WERI-Rb-1 (cell line): ENCODE measurements at regions not wholly inside any gene's neighbourhood (a gene's known extent, or its start where the extent isn't known, plus 50 kb on each side); places are given as distances from the start of the nearest gene placed in this dataset.

Source experiments
- DNase-seq: peaks from one replicate; pipeline ENCODE4 v3.0.0-alpha.2; 2020
- H3K27ac ChIP-seq: fragments of 250-450 bp; sonication (Bioruptor Pico); 2 replicates; pipeline ENCODE4 v1.5.1; 2020; ENCODE audit warnings: mild to moderate bottlenecking, moderate library complexity
- H3K27me3 ChIP-seq: fragments of 250-450 bp; sonication (Bioruptor Pico); 2 replicates; pipeline ENCODE4 v1.5.1; 2021; ENCODE audit warnings: mild to moderate bottlenecking, low read depth, moderate library complexity; ENCODE audit not compliant: insufficient read depth, severe bottlenecking
- H3K36me3 ChIP-seq: fragments of 250-450 bp; sonication (Bioruptor Pico); 2 replicates; pipeline ENCODE4 v1.5.1; 2020; ENCODE audit warnings: mild to moderate bottlenecking, moderate library complexity
- H3K4me3 ChIP-seq: 2 replicates; pipeline ENCODE4 v1.5.1; 2011; ENCODE audit warnings: low read depth, mild to moderate bottlenecking, control low read depth, low read length
- H3K9me3 ChIP-seq: fragments of 250-450 bp; sonication (Bioruptor Pico); 2 replicates; pipeline ENCODE4 v1.5.1; 2021; ENCODE audit warnings: mild to moderate bottlenecking, moderate library complexity; ENCODE audit not compliant: severe bottlenecking
- TF ChIP-seq, protein P1 (sequence below): IDR thresholded peaks from 2 replicates; pipeline ENCODE4 v1.5.1; 2011; ENCODE audit warnings: low read depth, mild to moderate bottlenecking, control low read depth, inconsistent platforms, low read length

DNA sequence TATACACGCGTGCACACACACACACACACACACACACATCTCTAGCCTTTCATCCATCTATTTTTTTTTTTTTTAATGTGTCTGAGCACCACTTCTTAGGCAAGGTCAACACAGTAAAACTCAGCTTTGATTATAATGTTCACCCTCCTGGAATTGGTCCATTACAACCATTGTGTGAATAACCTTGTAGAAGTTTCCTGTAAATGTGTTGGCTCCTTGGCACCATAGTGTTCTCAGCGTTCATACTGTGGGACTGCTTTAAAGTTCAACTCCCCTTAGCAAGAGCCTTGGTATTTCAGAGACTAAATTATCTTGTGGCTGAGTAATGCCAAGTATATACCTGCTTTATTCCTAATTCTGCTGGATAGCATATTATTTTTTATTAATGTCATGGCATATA is 106.3 kb upstream of the PRPS1L1 start:
- H3K36me3 ChIP-seq, result no peaks in the 10 kb centered on the region
- no peaks in the 10 kb centered on the region for H3K27me3 ChIP-seq
- TF ChIP-seq, protein P1, sequence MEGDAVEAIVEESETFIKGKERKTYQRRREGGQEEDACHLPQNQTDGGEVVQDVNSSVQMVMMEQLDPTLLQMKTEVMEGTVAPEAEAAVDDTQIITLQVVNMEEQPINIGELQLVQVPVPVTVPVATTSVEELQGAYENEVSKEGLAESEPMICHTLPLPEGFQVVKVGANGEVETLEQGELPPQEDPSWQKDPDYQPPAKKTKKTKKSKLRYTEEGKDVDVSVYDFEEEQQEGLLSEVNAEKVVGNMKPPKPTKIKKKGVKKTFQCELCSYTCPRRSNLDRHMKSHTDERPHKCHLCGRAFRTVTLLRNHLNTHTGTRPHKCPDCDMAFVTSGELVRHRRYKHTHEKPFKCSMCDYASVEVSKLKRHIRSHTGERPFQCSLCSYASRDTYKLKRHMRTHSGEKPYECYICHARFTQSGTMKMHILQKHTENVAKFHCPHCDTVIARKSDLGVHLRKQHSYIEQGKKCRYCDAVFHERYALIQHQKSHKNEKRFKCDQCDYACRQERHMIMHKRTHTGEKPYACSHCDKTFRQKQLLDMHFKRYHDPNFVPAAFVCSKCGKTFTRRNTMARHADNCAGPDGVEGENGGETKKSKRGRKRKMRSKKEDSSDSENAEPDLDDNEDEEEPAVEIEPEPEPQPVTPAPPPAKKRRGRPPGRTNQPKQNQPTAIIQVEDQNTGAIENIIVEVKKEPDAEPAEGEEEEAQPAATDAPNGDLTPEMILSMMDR, result no peak
- H3K27ac ChIP-seq, result no peak overlapping the region
- H3K9me3 ChIP-seq, result no peaks in the 10 kb centered on the region
- no peak overlapping the region for H3K4me3 ChIP-seq
- no peak for DNase-seq

DNA sequence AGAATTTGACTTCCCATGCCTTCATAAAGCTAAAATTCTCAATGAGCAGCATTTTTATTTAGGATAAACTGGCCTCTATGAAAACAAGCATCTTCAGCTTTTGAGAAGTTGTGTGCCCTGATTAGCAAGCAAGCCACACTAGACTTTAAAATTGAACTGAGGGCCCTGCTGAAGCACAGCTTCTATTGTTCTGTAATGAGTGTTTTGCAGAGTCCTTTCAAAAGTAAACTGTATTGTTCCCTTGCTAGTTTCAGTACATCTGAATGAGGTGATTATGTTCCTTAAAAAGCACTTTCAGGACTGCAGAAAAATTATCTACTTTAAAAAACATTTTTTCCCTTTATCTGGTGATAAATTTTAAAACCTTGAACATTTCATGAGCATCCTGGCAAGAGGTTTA is 113.3 kb upstream of the PRPS1L1 start:
- no peak for DNase-seq
- Histone ChIP-seq H3K4me3 (no peak overlapping the region), H3K27ac (no peak overlapping the region), H3K36me3 (no peaks in the 10 kb centered on the region), H3K27me3 (no peaks in the 10 kb centered on the region), H3K9me3 (no peaks in the 10 kb centered on the region)
- TF ChIP-seq, protein P1, result no peak

DNA sequence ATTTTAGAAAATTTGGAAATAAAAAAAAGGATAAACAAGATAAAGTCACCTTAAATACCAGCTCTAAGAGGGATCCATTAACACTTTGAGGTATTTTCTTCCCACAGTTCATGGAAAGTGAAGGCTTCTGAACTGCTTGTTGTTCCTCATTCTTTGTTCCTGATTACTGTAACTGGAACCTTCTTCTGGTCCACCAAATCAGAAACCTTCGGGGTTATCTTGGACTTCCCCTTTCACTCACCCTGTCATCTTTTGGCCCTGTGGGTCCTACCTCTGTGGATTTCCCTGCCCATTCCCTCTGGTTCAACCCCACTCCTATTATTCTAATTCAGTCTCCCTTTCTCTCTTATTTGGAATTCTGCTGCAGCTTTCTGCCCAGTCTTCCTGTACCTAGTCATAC is 116.5 kb upstream of the PRPS1L1 start:
- TF ChIP-seq, protein P1, result no peak
- no peaks in the 10 kb centered on the region for H3K27me3 ChIP-seq
- no peak overlapping the region for H3K4me3 ChIP-seq

DNA sequence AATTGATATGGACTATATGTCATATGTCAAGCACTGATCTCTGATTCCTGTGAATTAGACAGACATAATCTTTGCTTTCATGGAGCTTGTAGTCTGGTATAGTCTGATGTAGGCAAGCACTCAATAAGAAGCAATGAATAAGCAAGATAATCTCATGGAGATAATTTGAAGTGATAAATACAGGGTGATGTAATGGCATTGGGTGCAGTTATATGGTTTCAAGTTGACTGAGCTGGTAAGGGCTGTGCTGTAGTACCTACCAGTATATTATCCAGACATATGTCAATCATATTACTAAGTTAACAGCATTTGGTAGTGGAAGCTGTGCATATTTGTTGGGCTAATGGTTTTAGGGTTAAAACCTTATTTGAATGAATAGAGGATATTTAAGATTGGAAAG is 117.5 kb upstream of the PRPS1L1 start:
- Histone ChIP-seq H3K36me3 (no peaks in the 10 kb centered on the region), H3K4me3 (no peak overlapping the region), H3K9me3 (no peaks in the 10 kb centered on the region), H3K27me3 (no peaks in the 10 kb centered on the region), H3K27ac (no peak overlapping the region)
- no peak for DNase-seq
- TF ChIP-seq, protein P1, result no peak

More for the DNA sequence above, 116.5 kb upstream of the PRPS1L1 start:
- Histone ChIP-seq H3K9me3 (no peaks in the 10 kb centered on the region), H3K36me3 (no peaks in the 10 kb centered on the region), H3K27ac (no peak overlapping the region)
- no peak for DNase-seq

DNA sequence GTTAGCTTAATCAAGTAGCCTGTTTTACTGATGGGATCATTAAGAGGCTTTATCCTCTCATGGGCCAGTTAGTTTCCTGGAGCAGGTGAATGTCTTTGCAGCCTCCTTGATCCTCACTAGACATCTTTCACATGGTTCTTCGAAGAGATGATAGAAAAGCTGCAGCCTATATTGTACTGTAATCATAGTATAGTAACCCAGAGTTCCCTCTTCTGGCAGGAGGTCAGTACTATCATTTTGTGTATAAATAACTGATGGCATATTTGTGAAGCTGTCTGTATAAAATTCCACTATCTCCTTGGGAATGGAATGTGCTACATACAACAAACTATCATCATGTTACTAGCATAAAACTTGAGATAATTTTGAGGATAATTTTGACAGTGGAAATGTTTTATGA is 123.8 kb upstream of the PRPS1L1 start:
- H3K4me3 ChIP-seq, result no peak overlapping the region
- TF ChIP-seq, protein P1, result no peak
- DNase-seq, result peak; percentile 10

DNA sequence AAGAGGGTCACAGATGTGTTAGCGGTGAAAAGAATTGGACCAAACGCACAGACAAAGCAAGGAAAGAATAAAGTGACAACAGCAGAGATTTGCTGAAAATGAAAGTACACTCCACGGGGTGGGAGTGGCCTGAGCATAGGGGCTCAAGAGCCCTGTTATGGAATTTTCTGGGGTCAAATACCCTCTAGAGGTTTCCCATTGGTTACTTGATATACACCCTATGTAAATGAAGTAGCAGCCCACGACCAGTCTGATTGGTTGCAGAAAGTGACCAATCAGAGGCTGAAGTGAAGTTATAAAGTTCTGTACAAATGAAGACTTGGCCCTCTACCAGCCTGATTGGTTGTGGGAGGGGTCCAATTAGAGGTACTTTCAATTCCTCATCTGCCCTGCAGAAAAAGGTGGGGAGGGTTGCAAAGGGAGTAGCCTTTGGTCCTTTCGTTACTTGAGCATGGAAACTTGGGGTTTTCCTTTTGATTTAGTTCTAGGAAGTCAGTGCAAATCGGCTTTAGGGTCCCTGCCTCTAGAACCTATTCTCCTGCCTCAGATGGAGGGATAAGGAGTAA is 125.6 kb upstream of the PRPS1L1 start:
- DNase-seq, result no peak
- Histone ChIP-seq H3K9me3 (no peaks in the 10 kb centered on the region), H3K27ac (no peak overlapping the region), H3K4me3 (no peak overlapping the region), H3K27me3 (no peaks in the 10 kb centered on the region), H3K36me3 (no peaks in the 10 kb centered on the region)
- TF ChIP-seq, protein P1, result no peak

More for the DNA sequence above, 123.8 kb upstream of the PRPS1L1 start:
- Histone ChIP-seq H3K9me3 (no peaks in the 10 kb centered on the region), H3K27ac (no peak overlapping the region), H3K36me3 (no peaks in the 10 kb centered on the region), H3K27me3 (no peaks in the 10 kb centered on the region)
